GM23338 (cell line): ENCODE measurements at regions not wholly inside any gene's neighbourhood (a gene's known extent, or its start where the extent isn't known, plus 50 kb on each side); places are given as distances from the start of the nearest gene placed in this dataset.

ENCODE experiments used
- CREB1 ChIP-seq: fragments of 250-450 bp; sonication (Bioruptor Pico); IDR thresholded peaks from 2 replicates; pipeline ENCODE4 v1.5.0; 2020; ENCODE audit warnings: low read depth, mild to moderate bottlenecking, moderate library complexity
- CTCF ChIP-seq, 2 experiments: fragments of 200-600 bp in 1 of 2; sonication (generic) in 1 of 2; conservative IDR thresholded peaks; 2 replicates each; pipeline versions ENCODE4 v1.5.1 to v1.6.1; 2016 to 2017; ENCODE audit warnings: antibody characterized with exemption in 2 of 2, low read depth in 2 of 2, mild to moderate bottlenecking in 2 of 2, moderate library complexity in 1 of 2
- EZH2 ChIP-seq: fragments of 200-600 bp; sonication (generic); IDR thresholded peaks from one replicate; pipeline ENCODE4 v1.8.0; 2017; ENCODE audit warnings: antibody characterized with exemption, mild to moderate bottlenecking, low read depth; ENCODE audit not compliant: unreplicated experiment
- EZH2phosphoT487 ChIP-seq: fragments of 200-600 bp; sonication (generic); IDR thresholded peaks from one replicate; pipeline ENCODE4 v1.8.1; 2018; ENCODE audit warnings: antibody characterized with exemption; ENCODE audit not compliant: unreplicated experiment
- JUNB ChIP-seq: IDR thresholded peaks from one replicate; pipeline ENCODE4 v1.6.1; 2016; ENCODE audit warnings: antibody characterized with exemption; ENCODE audit not compliant: unreplicated experiment
- NANOG ChIP-seq: IDR thresholded peaks from 2 replicates; pipeline ENCODE4 v1.6.1; 2016; ENCODE audit warnings: antibody characterized with exemption, borderline replicate concordance
- POLR2AphosphoS5 ChIP-seq: IDR thresholded peaks from 2 replicates; pipeline ENCODE4 v1.6.1; 2016; ENCODE audit warnings: antibody characterized with exemption, low read depth
- ZNF114 ChIP-seq: fragments of 250-450 bp; sonication (Bioruptor Pico); IDR thresholded peaks from 2 replicates; pipeline ENCODE4 v1.5.0; 2020; ENCODE audit warnings: mild to moderate bottlenecking, moderate library complexity
- ZNF331 ChIP-seq: fragments of 250-450 bp; sonication (Bioruptor Pico); IDR thresholded peaks from 2 replicates; pipeline ENCODE4 v1.5.0; 2020; ENCODE audit warnings: low read depth, mild to moderate bottlenecking, moderate library complexity
- ZNF462 ChIP-seq: fragments of 250-450 bp; sonication (Bioruptor Pico); IDR thresholded peaks from 2 replicates; pipeline ENCODE4 v1.5.0; 2020; ENCODE audit warnings: mild to moderate bottlenecking, moderate library complexity
- TF ChIP-seq, protein P1 (sequence below): IDR thresholded peaks from one replicate; pipeline ENCODE4 v1.6.1; 2018; ENCODE audit warnings: antibody characterized with exemption; ENCODE audit not compliant: unreplicated experiment
- TF ChIP-seq, protein P2 (sequence below): IDR thresholded peaks from 2 replicates; pipeline ENCODE4 v1.6.1; 2016; ENCODE audit warnings: antibody characterized with exemption

GRCh38 chr2:21262426-21262940, 138.7 kb downstream of the TDRD15 start:
- no peak for TF ChIP-seq CTCF (conservative IDR thresholded peaks at IDR 0.05; ENCODE audit: low read depth in 2 of 2)
- TF ChIP-seq CREB1 (CRISPR knock-in tag), result no peak
- TF ChIP-seq POLR2AphosphoS5, result no peak
- TF ChIP-seq, protein P1, sequence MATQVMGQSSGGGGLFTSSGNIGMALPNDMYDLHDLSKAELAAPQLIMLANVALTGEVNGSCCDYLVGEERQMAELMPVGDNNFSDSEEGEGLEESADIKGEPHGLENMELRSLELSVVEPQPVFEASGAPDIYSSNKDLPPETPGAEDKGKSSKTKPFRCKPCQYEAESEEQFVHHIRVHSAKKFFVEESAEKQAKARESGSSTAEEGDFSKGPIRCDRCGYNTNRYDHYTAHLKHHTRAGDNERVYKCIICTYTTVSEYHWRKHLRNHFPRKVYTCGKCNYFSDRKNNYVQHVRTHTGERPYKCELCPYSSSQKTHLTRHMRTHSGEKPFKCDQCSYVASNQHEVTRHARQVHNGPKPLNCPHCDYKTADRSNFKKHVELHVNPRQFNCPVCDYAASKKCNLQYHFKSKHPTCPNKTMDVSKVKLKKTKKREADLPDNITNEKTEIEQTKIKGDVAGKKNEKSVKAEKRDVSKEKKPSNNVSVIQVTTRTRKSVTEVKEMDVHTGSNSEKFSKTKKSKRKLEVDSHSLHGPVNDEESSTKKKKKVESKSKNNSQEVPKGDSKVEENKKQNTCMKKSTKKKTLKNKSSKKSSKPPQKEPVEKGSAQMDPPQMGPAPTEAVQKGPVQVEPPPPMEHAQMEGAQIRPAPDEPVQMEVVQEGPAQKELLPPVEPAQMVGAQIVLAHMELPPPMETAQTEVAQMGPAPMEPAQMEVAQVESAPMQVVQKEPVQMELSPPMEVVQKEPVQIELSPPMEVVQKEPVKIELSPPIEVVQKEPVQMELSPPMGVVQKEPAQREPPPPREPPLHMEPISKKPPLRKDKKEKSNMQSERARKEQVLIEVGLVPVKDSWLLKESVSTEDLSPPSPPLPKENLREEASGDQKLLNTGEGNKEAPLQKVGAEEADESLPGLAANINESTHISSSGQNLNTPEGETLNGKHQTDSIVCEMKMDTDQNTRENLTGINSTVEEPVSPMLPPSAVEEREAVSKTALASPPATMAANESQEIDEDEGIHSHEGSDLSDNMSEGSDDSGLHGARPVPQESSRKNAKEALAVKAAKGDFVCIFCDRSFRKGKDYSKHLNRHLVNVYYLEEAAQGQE, result no peak
- no peak for TF ChIP-seq JUNB
- TF ChIP-seq EZH2, result no peak
- no peak for TF ChIP-seq ZNF331 (CRISPR knock-in tag)
- TF ChIP-seq EZH2phosphoT487, result no peak
- TF ChIP-seq ZNF462 (CRISPR knock-in tag), result no peak
- TF ChIP-seq, protein P2, sequence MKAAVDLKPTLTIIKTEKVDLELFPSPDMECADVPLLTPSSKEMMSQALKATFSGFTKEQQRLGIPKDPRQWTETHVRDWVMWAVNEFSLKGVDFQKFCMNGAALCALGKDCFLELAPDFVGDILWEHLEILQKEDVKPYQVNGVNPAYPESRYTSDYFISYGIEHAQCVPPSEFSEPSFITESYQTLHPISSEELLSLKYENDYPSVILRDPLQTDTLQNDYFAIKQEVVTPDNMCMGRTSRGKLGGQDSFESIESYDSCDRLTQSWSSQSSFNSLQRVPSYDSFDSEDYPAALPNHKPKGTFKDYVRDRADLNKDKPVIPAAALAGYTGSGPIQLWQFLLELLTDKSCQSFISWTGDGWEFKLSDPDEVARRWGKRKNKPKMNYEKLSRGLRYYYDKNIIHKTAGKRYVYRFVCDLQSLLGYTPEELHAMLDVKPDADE, result no peak
- no peak for TF ChIP-seq ZNF114
- no peak for TF ChIP-seq NANOG
